ENCODE measurements at regions not wholly inside any gene's neighbourhood (a gene's known extent, or its start where the extent isn't known, plus 50 kb on each side); places are given as distances from the start of the nearest gene placed in this dataset.

DNA sequence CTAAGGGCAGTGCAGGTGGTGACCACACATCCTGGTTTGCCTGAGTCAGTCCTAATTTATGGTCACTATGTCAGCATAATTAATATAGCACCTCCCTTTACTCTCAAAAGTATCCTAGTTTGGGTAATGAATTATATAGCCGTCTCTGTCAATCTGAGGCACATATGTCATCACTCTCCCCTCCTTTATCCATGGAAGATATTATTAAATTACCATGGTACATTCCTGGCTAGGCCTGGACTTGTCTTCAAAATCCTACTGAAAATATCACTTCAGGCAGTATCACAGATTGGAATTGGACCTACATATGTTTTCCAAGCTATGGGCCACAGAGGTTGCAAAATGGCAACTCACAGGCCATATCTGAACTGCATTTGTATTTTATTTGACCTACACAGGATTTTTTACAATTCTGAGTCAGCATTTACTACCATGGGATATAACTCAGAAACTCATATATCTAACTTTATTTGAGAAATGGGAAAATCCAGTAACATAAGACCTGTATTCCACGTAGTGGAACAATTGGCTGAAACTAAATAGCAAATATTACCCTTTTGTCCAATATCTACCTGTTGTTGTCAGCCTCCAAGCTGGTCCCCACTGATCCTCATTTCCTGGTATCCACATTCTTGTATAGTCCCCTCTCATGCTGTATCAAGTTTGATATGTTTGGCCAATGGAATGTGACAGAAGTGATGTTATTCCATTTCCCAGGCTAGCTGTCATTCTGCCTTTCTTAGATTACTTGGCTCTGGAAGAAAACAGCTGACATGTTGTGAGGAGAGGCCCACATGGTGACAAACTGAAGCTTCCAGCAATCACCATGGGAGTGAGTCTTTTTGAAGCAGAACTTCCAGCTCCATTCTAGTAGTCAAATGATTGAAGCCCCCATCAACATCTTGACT lies 102.5 kb upstream of the MDM1 start:
- ATAC-seq (ENCODE audit: low read depth) (no peak; the same call in 1 of the 3 replicates), DNase-seq (ENCODE audit: low spot score) (no peak)
- TF ChIP-seq, protein P1, sequence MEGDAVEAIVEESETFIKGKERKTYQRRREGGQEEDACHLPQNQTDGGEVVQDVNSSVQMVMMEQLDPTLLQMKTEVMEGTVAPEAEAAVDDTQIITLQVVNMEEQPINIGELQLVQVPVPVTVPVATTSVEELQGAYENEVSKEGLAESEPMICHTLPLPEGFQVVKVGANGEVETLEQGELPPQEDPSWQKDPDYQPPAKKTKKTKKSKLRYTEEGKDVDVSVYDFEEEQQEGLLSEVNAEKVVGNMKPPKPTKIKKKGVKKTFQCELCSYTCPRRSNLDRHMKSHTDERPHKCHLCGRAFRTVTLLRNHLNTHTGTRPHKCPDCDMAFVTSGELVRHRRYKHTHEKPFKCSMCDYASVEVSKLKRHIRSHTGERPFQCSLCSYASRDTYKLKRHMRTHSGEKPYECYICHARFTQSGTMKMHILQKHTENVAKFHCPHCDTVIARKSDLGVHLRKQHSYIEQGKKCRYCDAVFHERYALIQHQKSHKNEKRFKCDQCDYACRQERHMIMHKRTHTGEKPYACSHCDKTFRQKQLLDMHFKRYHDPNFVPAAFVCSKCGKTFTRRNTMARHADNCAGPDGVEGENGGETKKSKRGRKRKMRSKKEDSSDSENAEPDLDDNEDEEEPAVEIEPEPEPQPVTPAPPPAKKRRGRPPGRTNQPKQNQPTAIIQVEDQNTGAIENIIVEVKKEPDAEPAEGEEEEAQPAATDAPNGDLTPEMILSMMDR (IDR thresholded peaks at IDR 0.05; ENCODE audit: poor library complexity, severe bottlenecking): no peak
- H3K4me3 ChIP-seq (ENCODE audit: severe bottlenecking): no peak overlapping the region
- no peaks in the 10 kb centered on the region for H3K9me3 ChIP-seq (ENCODE audit: severe bottlenecking)
- no peaks in the 10 kb centered on the region for H3K4me1 ChIP-seq (ENCODE audit: insufficient read depth, poor library complexity, severe bottlenecking)
- no peak overlapping the region for H3K27ac ChIP-seq (ENCODE audit: poor library complexity, severe bottlenecking)
- no peaks in the 10 kb centered on the region for H3K36me3 ChIP-seq (ENCODE audit: low read depth)
- H3K27me3 ChIP-seq (ENCODE audit: insufficient read depth, poor library complexity, severe bottlenecking): no peaks in the 10 kb centered on the region

DNA sequence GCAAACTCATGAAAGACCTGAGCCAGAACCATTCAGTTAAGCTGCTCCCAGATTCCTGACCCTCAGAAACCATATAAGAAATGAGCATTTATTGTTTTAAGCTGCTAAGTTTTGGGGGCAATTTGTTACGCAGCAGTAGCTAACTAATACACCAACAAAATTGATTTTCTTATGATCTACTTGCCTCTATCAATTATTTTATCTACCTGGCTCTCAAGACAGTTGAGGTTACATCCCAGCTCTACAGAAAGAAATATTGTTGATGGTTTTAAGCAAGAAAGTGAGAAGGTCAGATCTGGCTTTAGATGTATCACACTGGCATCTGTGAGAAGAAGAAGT lies 103.1 kb upstream of the MDM1 start:
- H3K27ac ChIP-seq (ENCODE audit: poor library complexity, severe bottlenecking): no peak overlapping the region
- TF ChIP-seq, protein P1 (IDR thresholded peaks at IDR 0.05; ENCODE audit: poor library complexity, severe bottlenecking): no peak
- no peaks in the 10 kb centered on the region for H3K9me3 ChIP-seq (ENCODE audit: severe bottlenecking)
- ATAC-seq (ENCODE audit: low read depth) (no peak), DNase-seq (ENCODE audit: low spot score) (no peak)
- H3K36me3 ChIP-seq (ENCODE audit: low read depth): no peaks in the 10 kb centered on the region
- no peaks in the 10 kb centered on the region for H3K27me3 ChIP-seq (ENCODE audit: insufficient read depth, poor library complexity, severe bottlenecking)
- no peak overlapping the region for H3K4me3 ChIP-seq (ENCODE audit: severe bottlenecking)
- H3K4me1 ChIP-seq (ENCODE audit: insufficient read depth, poor library complexity, severe bottlenecking): no peaks in the 10 kb centered on the region

DNA sequence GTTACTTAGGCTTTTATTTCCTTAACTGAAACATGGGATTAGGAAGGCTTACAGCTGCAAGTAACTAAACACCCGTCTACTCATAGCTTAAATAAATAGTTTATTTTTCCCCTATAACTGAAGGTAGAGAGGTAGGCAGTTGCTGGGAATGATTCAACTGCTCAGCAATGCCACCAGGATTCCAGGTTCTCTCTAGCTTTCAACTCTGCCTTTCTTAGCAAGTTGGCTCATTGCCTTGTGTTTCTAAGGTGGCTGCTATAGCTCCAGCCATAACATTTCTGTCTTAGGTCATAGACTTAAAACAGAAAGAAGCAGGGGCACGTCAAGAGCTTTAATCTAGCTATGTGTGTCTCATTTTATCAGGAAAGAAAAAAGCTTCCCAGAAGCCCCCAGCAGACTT lies 103.7 kb upstream of the MDM1 start:
- Histone ChIP-seq H3K27ac (ENCODE audit: poor library complexity, severe bottlenecking) (no peak overlapping the region), H3K4me1 (ENCODE audit: insufficient read depth, poor library complexity, severe bottlenecking) (no peaks in the 10 kb centered on the region), H3K36me3 (ENCODE audit: low read depth) (no peaks in the 10 kb centered on the region), H3K27me3 (ENCODE audit: insufficient read depth, poor library complexity, severe bottlenecking) (no peaks in the 10 kb centered on the region), H3K9me3 (ENCODE audit: severe bottlenecking) (no peaks in the 10 kb centered on the region), H3K4me3 (ENCODE audit: severe bottlenecking) (no peak overlapping the region)
- DNase-seq (ENCODE audit: low spot score) (no peak), ATAC-seq (ENCODE audit: low read depth) (0 out of 3 replicates have a peak, but pooled peaks have one; percentile 25)
- TF ChIP-seq, protein P1 (IDR thresholded peaks at IDR 0.05; ENCODE audit: poor library complexity, severe bottlenecking): no peak

DNA sequence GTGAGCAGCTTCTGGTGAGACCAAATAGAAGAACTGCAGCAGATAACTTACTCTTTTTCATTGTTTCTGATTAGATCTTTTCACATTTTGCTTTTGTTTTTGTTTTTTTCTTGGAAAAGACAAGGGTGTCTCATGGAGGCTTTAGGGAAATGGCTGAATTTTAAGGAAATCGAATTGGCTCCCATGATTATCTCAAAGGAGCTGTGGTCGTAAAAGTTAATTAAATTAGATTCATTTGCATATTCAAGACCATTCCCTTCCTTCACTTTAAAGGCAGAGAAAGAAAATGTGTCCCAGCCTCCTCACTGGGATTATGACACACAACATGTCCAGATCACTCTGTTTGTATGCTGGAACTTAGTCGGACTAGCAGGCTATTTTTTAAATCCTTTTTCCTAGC lies 106.4 kb upstream of the MDM1 start:
- no peaks in the 10 kb centered on the region for H3K27me3 ChIP-seq (ENCODE audit: insufficient read depth, poor library complexity, severe bottlenecking)
- H3K9me3 ChIP-seq (ENCODE audit: severe bottlenecking): no peaks in the 10 kb centered on the region
- no peak for ATAC-seq (ENCODE audit: low read depth)
- H3K36me3 ChIP-seq (ENCODE audit: low read depth): no peaks in the 10 kb centered on the region
- no peak overlapping the region for H3K4me3 ChIP-seq (ENCODE audit: severe bottlenecking)
- no peaks in the 10 kb centered on the region for H3K4me1 ChIP-seq (ENCODE audit: insufficient read depth, poor library complexity, severe bottlenecking)
- TF ChIP-seq, protein P1 (IDR thresholded peaks at IDR 0.05; ENCODE audit: poor library complexity, severe bottlenecking): no peak
- no peak for DNase-seq (ENCODE audit: low spot score)
- H3K27ac ChIP-seq (ENCODE audit: poor library complexity, severe bottlenecking): no peak overlapping the region

All from RWPE2 (cell line).